GM12878 (cell line): ENCODE measurements at regions not wholly inside any gene's neighbourhood (a gene's known extent, or its start where the extent isn't known, plus 50 kb on each side); places are given as distances from the start of the nearest gene placed in this dataset.

Experiments used
- ATAC-seq: fragments of 200-7000 bp; cut with Tn5 transposase; 3 replicates; pipeline ENCODE4 v1.9.1; 2020; ENCODE audit warnings: mild to moderate bottlenecking, moderate library complexity
- BruUV-seq: library from RNA; stranded (reverse); fragments of 400-500 nt; replicated peaks from 2 replicates; lab custom pipeline; 2021; lab: Mats Ljungman, UMichigan
- CTCF ChIA-PET: fragments of 300-600 bp; sonication (Branson Sonifier 250); formaldehyde crosslinking; extraction: SDS; loops from one replicate; lab custom pipeline; 2021; ENCODE audit warnings: inconsistent platforms; lab: Yijun Ruan, JAX
- POLR2A ChIA-PET: fragments of 350-600 bp; formaldehyde crosslinking; extraction: SDS; loops from one replicate; lab custom pipeline; 2021; ENCODE audit warnings: inconsistent platforms; lab: Charles Lee
- RAD21 ChIA-PET: fragments of 300-600 bp; sonication (Branson Sonifier 250); formaldehyde crosslinking; loops from one replicate; lab custom pipeline; 2023; ENCODE audit warnings: antibody characterized with exemption; ENCODE audit not compliant: unreplicated experiment; lab: Charles Lee
- SMC1A ChIA-PET: fragments of 300-600 bp; sonication (Branson Sonifier 250); formaldehyde crosslinking; loops from one replicate; lab custom pipeline; 2023; ENCODE audit not compliant: unreplicated experiment, uncharacterized antibody; lab: Charles Lee
- DNase-seq: peaks from one replicate; pipeline ENCODE4 v3.0.0-alpha.2; 2011; ENCODE audit warnings: low read depth, low spot score
- FAIRE-seq: peaks from 3 replicates; lab custom pipeline; 2011; peaks lifted over from hg19 to GRCh38; lab: Jason Lieb, UNC
- H2AFZ ChIP-seq: 2 replicates; pipeline ENCODE4 v1.6.0; 2011; ENCODE audit warnings: low read depth, low read length, control low read depth; ENCODE audit not compliant: control insufficient read depth
- H3K27ac ChIP-seq: 2 replicates; pipeline ENCODE4 v1.5.1; 2011; ENCODE audit warnings: control low read depth; ENCODE audit not compliant: control insufficient read depth, insufficient read depth
- H3K27me3 ChIP-seq, 2 experiments: replicated peaks in 1 of 2; 2 replicates each; pipeline versions ENCODE4 v1.6.0 to v1.6.1; 2011; ENCODE audit warnings: low read length in 1 of 2; ENCODE audit not compliant: control insufficient read depth in 2 of 2, insufficient read depth in 2 of 2
- H3K36me3 ChIP-seq, 2 experiments: 2 replicates each; pipeline ENCODE4 v1.5.1; 2011; ENCODE audit warnings: low read length in 1 of 2; ENCODE audit not compliant: control insufficient read depth in 2 of 2, insufficient read depth in 2 of 2
- H3K4me1 ChIP-seq: 2 replicates; pipeline ENCODE4 v1.6.1; 2011; ENCODE audit warnings: mild to moderate bottlenecking, low read length, moderate library complexity, mixed read lengths; ENCODE audit not compliant: control insufficient read depth, insufficient read depth
- H3K4me2 ChIP-seq: 2 replicates; pipeline ENCODE4 v1.6.0; 2011; ENCODE audit warnings: control low read depth; ENCODE audit not compliant: control insufficient read depth, insufficient read depth
- H3K4me3 ChIP-seq: fragments of 200-600 bp; sonication (generic); 2 replicates; pipeline ENCODE4 v1.5.1; 2016
- H3K79me2 ChIP-seq: 2 replicates; pipeline ENCODE4 v1.6.0; 2011; ENCODE audit warnings: low read length; ENCODE audit not compliant: control insufficient read depth, insufficient read depth
- H3K9ac ChIP-seq: 2 replicates; pipeline ENCODE4 v1.8.0; 2011; ENCODE audit warnings: low read length, control low read depth, mixed read lengths; ENCODE audit not compliant: control insufficient read depth, insufficient read depth
- H3K9me3 ChIP-seq: replicated peaks from 3 replicates; pipeline ENCODE4 v1.5.1; 2011; ENCODE audit warnings: mild to moderate bottlenecking, low read length; ENCODE audit not compliant: control insufficient read depth, insufficient read depth
- H4K20me1 ChIP-seq: 2 replicates; pipeline ENCODE4 v1.6.0; 2011; ENCODE audit not compliant: control insufficient read depth, insufficient read depth
- ASH2L ChIP-seq: fragments of 300-600, 200-600 bp; sonication (generic); IDR thresholded peaks from 2 replicates; pipeline ENCODE4 v1.6.1; 2017; ENCODE audit warnings: low read depth, mild to moderate bottlenecking, borderline replicate concordance
- ATF3 ChIP-seq: IDR thresholded peaks from 2 replicates; pipeline ENCODE4 v1.6.1; 2011; ENCODE audit warnings: low read depth, mild to moderate bottlenecking, low read length, moderate library complexity, borderline replicate concordance; ENCODE audit errors: extremely low read depth
- CBX3 ChIP-seq: fragments of 200-600 bp; sonication (generic); IDR thresholded peaks from 2 replicates; pipeline ENCODE4 v1.6.1; 2016; ENCODE audit warnings: low read depth, borderline replicate concordance
- CHD2 ChIP-seq: IDR thresholded peaks from 2 replicates; pipeline ENCODE4 v1.6.1; 2011; ENCODE audit warnings: low read depth, low read length, improper control_type of control experiment, borderline replicate concordance
- ESRRA ChIP-seq: IDR thresholded peaks from 2 replicates; pipeline ENCODE4 v1.6.1; 2012; ENCODE audit warnings: mild to moderate bottlenecking, low read length, improper control_type of control experiment
- FOS ChIP-seq: IDR thresholded peaks from 3 replicates; pipeline ENCODE4 v1.6.1; 2011; ENCODE audit warnings: borderline replicate concordance; ENCODE audit not compliant: insufficient read length; ENCODE audit errors: extremely low read depth
- HDAC6 ChIP-seq: fragments of 200-600 bp; sonication (generic); IDR thresholded peaks from one replicate; pipeline ENCODE4 v1.8.0; 2017; ENCODE audit warnings: antibody characterized with exemption; ENCODE audit not compliant: unreplicated experiment
- HDGF ChIP-seq: fragments of 450-650 bp; IDR thresholded peaks from 2 replicates; pipeline ENCODE4 v1.6.1; 2016; ENCODE audit warnings: antibody characterized with exemption
- IRF4 ChIP-seq: IDR thresholded peaks from 2 replicates; pipeline ENCODE4 v1.6.1; 2011; ENCODE audit warnings: low read depth, low read length
- MAX ChIP-seq: IDR thresholded peaks from 2 replicates; pipeline ENCODE4 v1.6.1; 2012; ENCODE audit warnings: low read depth, low read length, improper control_type of control experiment
- MXI1 ChIP-seq: fragments of 150-350 bp; IDR thresholded peaks from 2 replicates; pipeline ENCODE4 v1.6.1; 2011; ENCODE audit warnings: low read depth, mild to moderate bottlenecking, inconsistent platforms, low read length, improper control_type of control experiment
- NR2C1 ChIP-seq: fragments of 450-650 bp; IDR thresholded peaks from 2 replicates; pipeline ENCODE4 v1.6.1; 2017; ENCODE audit warnings: antibody characterized with exemption, mild to moderate bottlenecking, moderate library complexity
- NR2F1 ChIP-seq: fragments of 450-650 bp; conservative IDR thresholded peaks from 2 replicates; pipeline ENCODE4 v1.6.1; 2017; ENCODE audit warnings: mild to moderate bottlenecking
- PAX8 ChIP-seq: fragments of 450-650 bp; IDR thresholded peaks from 2 replicates; pipeline ENCODE4 v1.6.1; 2017; ENCODE audit warnings: mild to moderate bottlenecking, moderate library complexity
- POLR2AphosphoS5 ChIP-seq: IDR thresholded peaks from 2 replicates; pipeline ENCODE4 v1.6.1; 2011; ENCODE audit warnings: mild to moderate bottlenecking, low read length, inconsistent platforms
- STAT3 ChIP-seq: IDR thresholded peaks from 2 replicates; pipeline ENCODE4 v1.6.1; 2011; ENCODE audit warnings: low read depth, low read length, improper control_type of control experiment
- SUPT20H ChIP-seq: IDR thresholded peaks from 2 replicates; pipeline ENCODE4 v1.6.1; 2011; ENCODE audit warnings: low read depth, mild to moderate bottlenecking, low read length, moderate library complexity, borderline replicate concordance; ENCODE audit not compliant: control insufficient read depth
- ZNF622 ChIP-seq: fragments of 450-650 bp; IDR thresholded peaks from 2 replicates; pipeline ENCODE4 v1.6.1; 2017; ENCODE audit warnings: mild to moderate bottlenecking, inconsistent platforms
- whole genome bisulfite sequencing: methylation state at CpG from one replicate; pipeline ENCODE4 v1.1.6; 2016; ENCODE audit warnings: low lambda C conversion rate; ENCODE audit not compliant: insufficient replicate concordance, insufficient coverage; ENCODE audit errors: missing lambda C conversion rate; 5-methylcytosine and 5-hydroxymethylcytosine counted together
- in situ Hi-C: fragments of 300-500 bp; cut with MboI; formaldehyde crosslinking; loops from 9 replicates; pipeline ENCODE4 v1.14.3; 2018; ENCODE audit warnings: mixed read lengths
- intact Hi-C: fragments of 100-400 bp; cut with micrococcal nuclease; formaldehyde crosslinking; loops from one replicate; pipeline ENCODE4 v1.14.2; 2022; ENCODE audit not compliant: unreplicated experiment
- TF ChIP-seq, protein P1 (sequence below): fragments of 450-650 bp; IDR thresholded peaks from 2 replicates; pipeline ENCODE4 v1.6.1; 2016; ENCODE audit warnings: mild to moderate bottlenecking

GRCh38 chr15:77866596-77867125 is 210.8 kb downstream of the TBC1D2B start:
- intact Hi-C loops (no loop called here), in situ Hi-C loops (no loop called here)
- CTCF ChIA-PET, result no interaction called here
- POLR2A ChIA-PET, result no interaction called here
- RAD21 ChIA-PET, result no interaction called here
- Histone ChIP-seq H3K9me3 (no peaks in the 10 kb centered on the region), H4K20me1 (no peaks in the 10 kb centered on the region), H3K4me3 (no peak overlapping the region), H2AFZ (no peak overlapping the region)
- SMC1A ChIA-PET, result no interaction called here
- TF ChIP-seq NR2F1, result no peak
- TF ChIP-seq, all 136 proteins: peak for 0
- Histone ChIP-seq H3K27me3 (peaks cover 0 to 2% of the 10 kb centered on the region in 2 experiments; a peak in 3 of 4 replicates), H3K27ac (no peak overlapping the region), H3K9ac (no peak overlapping the region), H3K4me1 (no peaks in the 10 kb centered on the region), H3K36me3 (no peaks in the 10 kb centered on the region), H3K79me2 (no peaks in the 10 kb centered on the region), H3K4me2 (no peak overlapping the region)
- ATAC-seq, result no peak
- no peak for FAIRE-seq
- no TSS peak for BruUV-seq
- no peak for DNase-seq
- WGBS, result 3% methylated on average over 7 of the region's 8 CpGs

DNA sequence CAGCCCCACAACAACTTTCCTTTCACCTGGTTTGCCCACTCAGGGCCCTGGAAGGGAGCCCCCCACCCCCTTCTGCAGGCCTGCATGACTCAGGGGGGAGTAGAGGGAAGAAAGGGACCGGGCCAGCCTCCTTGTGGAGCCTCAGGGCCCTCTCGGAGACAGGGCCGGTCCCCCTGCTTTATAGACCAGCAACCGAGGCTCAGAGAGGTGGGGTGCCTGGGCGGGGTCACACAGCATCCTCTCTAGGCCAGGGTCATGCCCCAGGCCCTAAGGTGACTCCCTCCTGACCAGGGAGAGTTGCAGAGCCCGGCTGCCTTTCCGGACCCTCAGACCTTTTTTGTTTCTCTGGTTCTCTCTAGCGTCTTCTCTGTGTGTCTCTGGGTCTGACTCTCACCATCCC is 211.3 kb downstream of the TBC1D2B start:
- ATAC-seq (no peak), FAIRE-seq (no peak), DNase-seq (no peak)
- Histone ChIP-seq H3K4me2 (no peak overlapping the region), H4K20me1 (no peaks in the 10 kb centered on the region), H3K4me3 (no peak overlapping the region), H3K36me3 (no peaks in the 10 kb centered on the region), H3K9ac (no peak overlapping the region), H3K27me3 (peaks cover 0 to 2% of the 10 kb centered on the region in 2 experiments; a peak in 3 of 4 replicates), H2AFZ (no peak overlapping the region), H3K9me3 (no peaks in the 10 kb centered on the region), H3K27ac (no peak overlapping the region), H3K79me2 (no peaks in the 10 kb centered on the region), H3K4me1 (no peaks in the 10 kb centered on the region)
- POLR2A ChIA-PET, result no interaction called here
- WGBS, result 28% methylated on average over 8 of the region's 8 CpGs
- RAD21 ChIA-PET, result no interaction called here
- intact Hi-C loops (no loop called here), in situ Hi-C loops (no loop called here)
- SMC1A ChIA-PET, result no interaction called here
- no TSS peak for BruUV-seq
- CTCF ChIA-PET, result no interaction called here
- TF ChIP-seq ATF3 (no peak), HDAC6 (no peak), CHD2 (no peak), PAX8 (no peak), STAT3 (no peak), SUPT20H (no peak), ESRRA (no peak), ASH2L (no peak), CBX3 (no peak), FOS (no peak), POLR2AphosphoS5 (no peak), HDGF (no peak), IRF4 (no peak), ZNF622 (no peak), MXI1 (no peak), NR2C1 (no peak), MAX (no peak)
- TF ChIP-seq, protein P1, sequence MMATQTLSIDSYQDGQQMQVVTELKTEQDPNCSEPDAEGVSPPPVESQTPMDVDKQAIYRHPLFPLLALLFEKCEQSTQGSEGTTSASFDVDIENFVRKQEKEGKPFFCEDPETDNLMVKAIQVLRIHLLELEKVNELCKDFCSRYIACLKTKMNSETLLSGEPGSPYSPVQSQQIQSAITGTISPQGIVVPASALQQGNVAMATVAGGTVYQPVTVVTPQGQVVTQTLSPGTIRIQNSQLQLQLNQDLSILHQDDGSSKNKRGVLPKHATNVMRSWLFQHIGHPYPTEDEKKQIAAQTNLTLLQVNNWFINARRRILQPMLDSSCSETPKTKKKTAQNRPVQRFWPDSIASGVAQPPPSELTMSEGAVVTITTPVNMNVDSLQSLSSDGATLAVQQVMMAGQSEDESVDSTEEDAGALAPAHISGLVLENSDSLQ, result no peak
